ENCODE measurements at regions not wholly inside any gene's neighbourhood (a gene's known extent, or its start where the extent isn't known, plus 50 kb on each side); places are given as distances from the start of the nearest gene placed in this dataset.

GRCh38 chr5:2291146-2291840 lies 408.6 kb upstream of the IRX4 start (continued):
- no peak for TF ChIP-seq EZH2phosphoT487 (IDR thresholded peaks at IDR 0.05; ENCODE audit: unreplicated experiment)
- no peak for TF ChIP-seq ZNF462 (CRISPR knock-in tag; IDR thresholded peaks at IDR 0.05)
- TF ChIP-seq STAT1 (IDR thresholded peaks at IDR 0.05; ENCODE audit: unreplicated experiment): no peak
- TF ChIP-seq ETS1 (IDR thresholded peaks at IDR 0.05): no peak
- no peak for TF ChIP-seq ZNF331 (CRISPR knock-in tag; IDR thresholded peaks at IDR 0.05; ENCODE audit: low read depth)

DNA sequence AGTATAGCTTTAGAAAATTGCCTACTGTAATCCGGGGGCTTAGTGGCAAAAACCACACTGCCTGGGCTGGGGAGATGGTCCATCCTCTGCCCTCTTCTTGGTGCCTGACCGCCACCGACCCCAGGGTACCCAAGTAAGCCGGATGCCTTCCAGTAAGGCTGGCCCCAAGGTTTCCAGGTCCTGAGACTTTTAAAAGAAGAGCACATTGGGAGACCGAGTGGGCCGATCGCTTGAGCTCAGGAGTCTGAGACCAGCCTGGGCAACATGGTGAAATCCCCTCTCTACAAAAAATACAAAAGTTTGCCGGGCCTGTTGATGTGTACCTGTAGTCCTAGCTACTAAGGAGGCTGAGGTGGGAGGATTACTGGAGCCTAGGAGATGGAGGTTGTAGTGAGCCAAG lies 406.7 kb upstream of the IRX4 start:
- H3K27me3 Mint-ChIP-seq (ENCODE audit: insufficient read depth, low read depth, poor library complexity): peaks cover 4% of the 10 kb centered on the region
- H3K9me2 ChIP-seq (ENCODE audit: insufficient read depth): no peaks in the 10 kb centered on the region
- TF ChIP-seq CTCF (conservative IDR thresholded peaks at IDR 0.05; ENCODE audit: low read depth in 2 of 2): no peak
- TF ChIP-seq STAT1 (IDR thresholded peaks at IDR 0.05; ENCODE audit: unreplicated experiment): no peak
- TF ChIP-seq POLR2AphosphoS5 (IDR thresholded peaks at IDR 0.05; ENCODE audit: low read depth): no peak
- no peak for TF ChIP-seq ZNF114 (CRISPR knock-in tag; IDR thresholded peaks at IDR 0.05)
- TF ChIP-seq EZH2phosphoT487 (IDR thresholded peaks at IDR 0.05; ENCODE audit: unreplicated experiment): no peak
- no peak for TF ChIP-seq REST (IDR thresholded peaks at IDR 0.05; ENCODE audit: unreplicated experiment)
- no peak for TF ChIP-seq ETS1 (IDR thresholded peaks at IDR 0.05)
- no peak for TF ChIP-seq ZNF331 (CRISPR knock-in tag; IDR thresholded peaks at IDR 0.05; ENCODE audit: low read depth)

More for the DNA sequence above, 406.7 kb upstream of the IRX4 start:
- H3K4me3 ChIP-seq: no peak overlapping the region
- no peaks in the 10 kb centered on the region for H4K20me1 ChIP-seq (replicated peaks; ENCODE audit: insufficient read depth)
- H3F3A ChIP-seq (replicated peaks; ENCODE audit: low read depth): no peaks in the 10 kb centered on the region
- H3K27me3 ChIP-seq (ENCODE audit: insufficient read depth): no peaks in the 10 kb centered on the region
- no peaks in the 10 kb centered on the region for H3K79me2 ChIP-seq (replicated peaks; ENCODE audit: insufficient read depth)
- ATAC-seq (no peak), DNase-seq (ENCODE audit: low spot score) (no peak)
- H2AFZ ChIP-seq: no peak overlapping the region
- Mint-ChIP-seq H3K27ac (no peak overlapping the region), H3K36me3 (ENCODE audit: low read depth) (peaks cover 3% of the 10 kb centered on the region; the same call in 1 of the 3 replicates), H3K4me1 (peaks cover 6% of the 10 kb centered on the region; the same call in 2 of the 3 replicates), H3K4me3 (no peak overlapping the region), H3K9me3 (peaks cover 3% of the 10 kb centered on the region; the same call in 2 of the 3 replicates)
- no peaks in the 10 kb centered on the region for H3K4me1 ChIP-seq (ENCODE audit: insufficient read depth)
- H3K36me3 ChIP-seq (ENCODE audit: insufficient read depth): no peaks in the 10 kb centered on the region
- no peak overlapping the region for H3K4me2 ChIP-seq
- no peak overlapping the region for H3K27ac ChIP-seq (ENCODE audit: low read depth)

Measured in GM23338 (cell line).